SK-N-SH treated with all-trans-retinoic acid at 6 μM for 48 hours (cell line): ENCODE measurements at regions not wholly inside any gene's neighbourhood (a gene's known extent, or its start where the extent isn't known, plus 50 kb on each side); places are given as distances from the start of the nearest gene placed in this dataset.

ENCODE experiments used
- ATAC-seq: fragments of 200-7000 bp; cut with Tn5 transposase; 3 replicates; pipeline ENCODE4 v1.9.1; 2020; ENCODE audit warnings: mild to moderate bottlenecking, moderate library complexity
- ARNTL ChIP-seq: fragments of 450-650 bp; formaldehyde crosslinking; IDR thresholded peaks from 2 replicates; pipeline ENCODE4 v1.5.0; 2020; ENCODE audit warnings: low read depth, mild to moderate bottlenecking, moderate library complexity, borderline replicate concordance
- CREB5 ChIP-seq: fragments of 250-450 bp; sonication (Bioruptor Pico); IDR thresholded peaks from 2 replicates; pipeline ENCODE4 v1.5.1; 2020; ENCODE audit warnings: low read depth, mild to moderate bottlenecking, moderate library complexity
- CSDC2 ChIP-seq: fragments of 250-450 bp; sonication (Bioruptor Pico); IDR thresholded peaks from 2 replicates; pipeline ENCODE4 v1.5.0; 2020; ENCODE audit warnings: mild to moderate bottlenecking, moderate library complexity
- OSR1 ChIP-seq: fragments of 250-450 bp; sonication (Bioruptor Pico); IDR thresholded peaks from 2 replicates; pipeline ENCODE4 v1.8.0; 2022; ENCODE audit warnings: moderate library complexity, mild to moderate bottlenecking, inconsistent platforms
- POU6F1 ChIP-seq: fragments of 250-450 bp; sonication (Bioruptor Pico); IDR thresholded peaks from 2 replicates; pipeline ENCODE4 v1.8.0; 2021; ENCODE audit warnings: low read depth, mild to moderate bottlenecking, moderate library complexity, borderline replicate concordance
- PPARA ChIP-seq: fragments of 250-450 bp; sonication (Bioruptor Pico); IDR thresholded peaks from 2 replicates; pipeline ENCODE4 v1.5.0; 2020; ENCODE audit warnings: mild to moderate bottlenecking, borderline replicate concordance
- RARB ChIP-seq: fragments of 250-450 bp; sonication (Bioruptor Pico); IDR thresholded peaks from 2 replicates; pipeline ENCODE4 v1.8.0; 2021; ENCODE audit warnings: mild to moderate bottlenecking, moderate library complexity
- SNAI2 ChIP-seq: fragments of 250-450 bp; sonication (Bioruptor Pico); IDR thresholded peaks from 2 replicates; pipeline ENCODE4 v1.5.0; 2020; ENCODE audit warnings: mild to moderate bottlenecking, moderate library complexity
- ZFP3 ChIP-seq: fragments of 250-450 bp; sonication (Bioruptor Pico); IDR thresholded peaks from 2 replicates; pipeline ENCODE4 v1.5.0; 2020; ENCODE audit warnings: mild to moderate bottlenecking, moderate library complexity
- ZNF565 ChIP-seq: fragments of 450-650 bp; formaldehyde crosslinking; conservative IDR thresholded peaks from 2 replicates; pipeline ENCODE4 v1.5.0; 2020; ENCODE audit warnings: low read depth, mild to moderate bottlenecking, moderate library complexity
- ZNF70 ChIP-seq: fragments of 450-650 bp; formaldehyde crosslinking; IDR thresholded peaks from 2 replicates; pipeline ENCODE4 v1.5.0; 2020; ENCODE audit warnings: mild to moderate bottlenecking, moderate library complexity
- TF ChIP-seq, protein P1 (sequence below): fragments of 250-450 bp; sonication (Bioruptor Pico); IDR thresholded peaks from 2 replicates; pipeline ENCODE4 v1.5.0; 2020; ENCODE audit warnings: mild to moderate bottlenecking, moderate library complexity
- TF ChIP-seq, protein P2 (sequence below): fragments of 250-450 bp; sonication (Bioruptor Pico); IDR thresholded peaks from 2 replicates; pipeline ENCODE4 v1.5.1; 2021; ENCODE audit warnings: mild to moderate bottlenecking, moderate library complexity
- TF ChIP-seq, protein P3 (sequence below): fragments of 250-450 bp; sonication (Bioruptor Pico); IDR thresholded peaks from 2 replicates; pipeline ENCODE4 v1.8.0; 2020; ENCODE audit warnings: mild to moderate bottlenecking, moderate library complexity, borderline replicate concordance

DNA sequence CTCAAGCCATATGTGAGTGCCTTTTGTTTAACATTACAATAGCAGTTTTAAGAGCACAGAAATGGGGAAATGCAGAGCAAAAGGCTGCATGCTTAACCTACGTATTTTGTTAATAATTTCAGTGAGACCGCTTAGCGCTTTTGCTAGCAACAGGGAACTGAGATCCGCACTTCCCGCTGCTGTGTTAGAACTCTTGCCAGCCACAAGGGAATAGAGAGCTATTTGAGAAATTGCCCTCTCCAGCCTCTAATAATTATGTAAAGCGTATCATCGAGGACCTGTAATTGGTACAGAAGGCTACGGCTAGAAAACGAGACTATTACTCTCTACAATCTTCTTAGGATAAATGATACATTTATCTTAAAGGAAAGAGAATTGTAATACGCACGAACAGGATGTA is 205.2 kb upstream of the GRIP1 start:
- no peak for TF ChIP-seq POU6F1 (CRISPR knock-in tag)
- TF ChIP-seq, protein P1, sequence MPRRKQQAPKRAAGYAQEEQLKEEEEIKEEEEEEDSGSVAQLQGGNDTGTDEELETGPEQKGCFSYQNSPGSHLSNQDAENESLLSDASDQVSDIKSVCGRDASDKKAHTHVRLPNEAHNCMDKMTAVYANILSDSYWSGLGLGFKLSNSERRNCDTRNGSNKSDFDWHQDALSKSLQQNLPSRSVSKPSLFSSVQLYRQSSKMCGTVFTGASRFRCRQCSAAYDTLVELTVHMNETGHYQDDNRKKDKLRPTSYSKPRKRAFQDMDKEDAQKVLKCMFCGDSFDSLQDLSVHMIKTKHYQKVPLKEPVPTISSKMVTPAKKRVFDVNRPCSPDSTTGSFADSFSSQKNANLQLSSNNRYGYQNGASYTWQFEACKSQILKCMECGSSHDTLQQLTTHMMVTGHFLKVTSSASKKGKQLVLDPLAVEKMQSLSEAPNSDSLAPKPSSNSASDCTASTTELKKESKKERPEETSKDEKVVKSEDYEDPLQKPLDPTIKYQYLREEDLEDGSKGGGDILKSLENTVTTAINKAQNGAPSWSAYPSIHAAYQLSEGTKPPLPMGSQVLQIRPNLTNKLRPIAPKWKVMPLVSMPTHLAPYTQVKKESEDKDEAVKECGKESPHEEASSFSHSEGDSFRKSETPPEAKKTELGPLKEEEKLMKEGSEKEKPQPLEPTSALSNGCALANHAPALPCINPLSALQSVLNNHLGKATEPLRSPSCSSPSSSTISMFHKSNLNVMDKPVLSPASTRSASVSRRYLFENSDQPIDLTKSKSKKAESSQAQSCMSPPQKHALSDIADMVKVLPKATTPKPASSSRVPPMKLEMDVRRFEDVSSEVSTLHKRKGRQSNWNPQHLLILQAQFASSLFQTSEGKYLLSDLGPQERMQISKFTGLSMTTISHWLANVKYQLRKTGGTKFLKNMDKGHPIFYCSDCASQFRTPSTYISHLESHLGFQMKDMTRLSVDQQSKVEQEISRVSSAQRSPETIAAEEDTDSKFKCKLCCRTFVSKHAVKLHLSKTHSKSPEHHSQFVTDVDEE, result no peak
- TF ChIP-seq ZNF70, result no peak
- no peak for TF ChIP-seq PPARA
- TF ChIP-seq ZFP3 (CRISPR knock-in tag), result no peak
- no peak for TF ChIP-seq RARB (CRISPR knock-in tag)
- no peak for TF ChIP-seq ARNTL
- TF ChIP-seq, protein P2, sequence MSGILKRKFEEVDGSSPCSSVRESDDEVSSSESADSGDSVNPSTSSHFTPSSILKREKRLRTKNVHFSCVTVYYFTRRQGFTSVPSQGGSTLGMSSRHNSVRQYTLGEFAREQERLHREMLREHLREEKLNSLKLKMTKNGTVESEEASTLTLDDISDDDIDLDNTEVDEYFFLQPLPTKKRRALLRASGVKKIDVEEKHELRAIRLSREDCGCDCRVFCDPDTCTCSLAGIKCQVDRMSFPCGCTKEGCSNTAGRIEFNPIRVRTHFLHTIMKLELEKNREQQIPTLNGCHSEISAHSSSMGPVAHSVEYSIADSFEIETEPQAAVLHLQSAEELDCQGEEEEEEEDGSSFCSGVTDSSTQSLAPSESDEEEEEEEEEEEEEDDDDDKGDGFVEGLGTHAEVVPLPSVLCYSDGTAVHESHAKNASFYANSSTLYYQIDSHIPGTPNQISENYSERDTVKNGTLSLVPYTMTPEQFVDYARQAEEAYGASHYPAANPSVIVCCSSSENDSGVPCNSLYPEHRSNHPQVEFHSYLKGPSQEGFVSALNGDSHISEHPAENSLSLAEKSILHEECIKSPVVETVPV (CRISPR knock-in tag), result no peak
- TF ChIP-seq OSR1 (CRISPR knock-in tag), result no peak
- no peak for TF ChIP-seq CSDC2
- TF ChIP-seq, protein P3, sequence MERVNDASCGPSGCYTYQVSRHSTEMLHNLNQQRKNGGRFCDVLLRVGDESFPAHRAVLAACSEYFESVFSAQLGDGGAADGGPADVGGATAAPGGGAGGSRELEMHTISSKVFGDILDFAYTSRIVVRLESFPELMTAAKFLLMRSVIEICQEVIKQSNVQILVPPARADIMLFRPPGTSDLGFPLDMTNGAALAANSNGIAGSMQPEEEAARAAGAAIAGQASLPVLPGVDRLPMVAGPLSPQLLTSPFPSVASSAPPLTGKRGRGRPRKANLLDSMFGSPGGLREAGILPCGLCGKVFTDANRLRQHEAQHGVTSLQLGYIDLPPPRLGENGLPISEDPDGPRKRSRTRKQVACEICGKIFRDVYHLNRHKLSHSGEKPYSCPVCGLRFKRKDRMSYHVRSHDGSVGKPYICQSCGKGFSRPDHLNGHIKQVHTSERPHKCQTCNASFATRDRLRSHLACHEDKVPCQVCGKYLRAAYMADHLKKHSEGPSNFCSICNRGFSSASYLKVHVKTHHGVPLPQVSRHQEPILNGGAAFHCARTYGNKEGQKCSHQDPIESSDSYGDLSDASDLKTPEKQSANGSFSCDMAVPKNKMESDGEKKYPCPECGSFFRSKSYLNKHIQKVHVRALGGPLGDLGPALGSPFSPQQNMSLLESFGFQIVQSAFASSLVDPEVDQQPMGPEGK (CRISPR knock-in tag), result no peak
- TF ChIP-seq ZNF565 (CRISPR knock-in tag), result no peak
- ATAC-seq, result no peak

- TF ChIP-seq, protein P3 (CRISPR knock-in tag), result no peak
- no peak for ATAC-seq
These were observed 206.4 kb upstream of the GRIP1 start for GRCh38 chr12:66885115-66885875.

DNA sequence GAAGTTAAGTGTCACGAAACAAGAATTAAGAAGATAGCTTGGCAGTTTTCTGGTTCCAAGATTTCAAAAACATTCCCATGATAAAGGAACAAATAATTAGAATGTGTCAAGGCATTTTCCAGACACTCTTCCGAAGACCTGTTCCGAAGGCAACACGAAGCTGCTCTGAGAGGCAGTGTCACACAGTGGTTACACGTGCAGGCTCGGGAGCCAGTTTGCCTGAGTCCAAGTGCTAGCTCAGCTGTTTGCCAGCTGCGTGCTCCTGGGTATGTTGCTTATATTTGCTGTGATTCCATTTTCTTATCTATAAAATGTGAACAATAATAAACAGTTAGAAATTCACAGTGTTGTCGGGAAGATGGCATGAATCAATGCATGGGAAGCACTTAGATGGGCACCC is 217.9 kb upstream of the GRIP1 start:
- TF ChIP-seq POU6F1 (CRISPR knock-in tag) (no peak), ZNF70 (no peak), ZNF565 (CRISPR knock-in tag) (no peak), SNAI2 (CRISPR knock-in tag) (no peak), CREB5 (CRISPR knock-in tag) (no peak), ZFP3 (CRISPR knock-in tag) (no peak)
- TF ChIP-seq, protein P2 (CRISPR knock-in tag), result no peak
- no peak for ATAC-seq
